K562 (cell line): ENCODE measurements at regions not wholly inside any gene's neighbourhood (a gene's known extent, or its start where the extent isn't known, plus 50 kb on each side); places are given as distances from the start of the nearest gene placed in this dataset.

Source experiments
- ATAC-seq: fragments of 200-7000 bp; cut with Tn5 transposase; 3 replicates; pipeline ENCODE4 v1.9.1; 2020; ENCODE audit warnings: moderate library complexity
- BruUV-seq: library from RNA; stranded (reverse); fragments of 400-500 nt; replicated peaks from 2 replicates; lab custom pipeline; 2021; lab: Mats Ljungman, UMichigan
- CTCF ChIA-PET: fragments of 300-600 bp; formaldehyde crosslinking; extraction: SDS; loops from one replicate; lab custom pipeline; 2021; ENCODE audit warnings: low intra/inter-chr PET ratio; lab: Yijun Ruan, JAX
- POLR2A ChIA-PET: fragments of 300-600, 350-650 bp; sonication (Branson Sonifier 250); formaldehyde crosslinking; extraction: SDS; loops from one replicate; lab custom pipeline; 2021; ENCODE audit warnings: antibody characterized with exemption, inconsistent platforms; lab: Yijun Ruan, JAX
- DNase-seq, 4 experiments: peaks; one replicate each; pipeline versions ENCODE4 v3.0.0 to v3.0.0-alpha.2; 2011 to 2018; ENCODE audit warnings: low spot score in 3 of 4, mixed read lengths in 3 of 4; ENCODE audit errors: extremely low read depth in 1 of 4
- FAIRE-seq: peaks from 2 replicates; lab custom pipeline; 2011; peaks lifted over from hg19 to GRCh38; lab: Jason Lieb, UNC
- H2AFZ ChIP-seq: 2 replicates; pipeline ENCODE4 v1.6.0; 2011; ENCODE audit warnings: low read depth, low read length, control low read depth, inconsistent platforms
- H3K27ac ChIP-seq: fragments of 200-600 bp; 3 replicates; pipeline ENCODE4 v1.8.0; 2011; ENCODE audit warnings: low read depth, mild to moderate bottlenecking, control low read depth, inconsistent platforms, low read length, moderate library complexity, mixed read lengths; ENCODE audit errors: extremely low read depth
- H3K27me3 ChIP-seq, 2 experiments: fragments of 300-600 bp in 1 of 2; 2 replicates in 1 of 2; 3 replicates in 1 of 2; pipeline versions ENCODE4 v1.6.0 to v1.8.0; 2011; ENCODE audit warnings: inconsistent platforms in 2 of 2, low read length in 2 of 2, mild to moderate bottlenecking in 1 of 2, mixed read lengths in 1 of 2, moderate library complexity in 1 of 2; ENCODE audit not compliant: control insufficient read depth in 2 of 2, insufficient read depth in 2 of 2
- H3K36me3 ChIP-seq: fragments of 300-600 bp; 3 replicates; pipeline ENCODE4 v1.8.0; 2011; ENCODE audit warnings: mild to moderate bottlenecking, low read length, inconsistent platforms; ENCODE audit not compliant: control insufficient read depth, insufficient read depth
- H3K4me1 ChIP-seq, 2 experiments: fragments of 200-600 bp in 1 of 2; replicated peaks in 1 of 2; 2 replicates in 1 of 2; 3 replicates in 1 of 2; pipeline versions ENCODE4 v1.5.1 to v1.8.0; 2011; ENCODE audit warnings: inconsistent platforms in 2 of 2, low read length in 2 of 2, mild to moderate bottlenecking in 1 of 2, mixed read lengths in 1 of 2, moderate library complexity in 1 of 2; ENCODE audit not compliant: control insufficient read depth in 2 of 2, insufficient read depth in 2 of 2
- H3K4me2 ChIP-seq: 2 replicates; pipeline ENCODE4 v1.6.1; 2011; ENCODE audit warnings: low read length, control low read depth, inconsistent platforms, mixed read lengths; ENCODE audit not compliant: insufficient read depth
- H3K4me3 ChIP-seq: fragments of 200-600 bp; sonication (generic), shearing (Covaris generic); 2 replicates; pipeline ENCODE4 v1.5.1; 2016; ENCODE audit warnings: control low read depth, inconsistent platforms
- H3K79me2 ChIP-seq: fragments of 200-600 bp; 3 replicates; pipeline ENCODE4 v1.8.0; 2011; ENCODE audit warnings: low read length, inconsistent platforms; ENCODE audit not compliant: control insufficient read depth, insufficient read depth
- H3K9ac ChIP-seq, 2 experiments: 2 replicates each; pipeline versions ENCODE4 v1.6.0 to v1.6.1; 2011; ENCODE audit warnings: low read depth in 2 of 2, low read length in 2 of 2, control low read depth in 1 of 2, inconsistent platforms in 1 of 2, mild to moderate bottlenecking in 1 of 2, mixed read lengths in 1 of 2; ENCODE audit not compliant: insufficient read depth in 1 of 2
- H3K9me1 ChIP-seq: one replicate; pipeline ENCODE4 v1.6.0; 2011; ENCODE audit warnings: inconsistent platforms, mild to moderate bottlenecking, low read length, moderate library complexity; ENCODE audit not compliant: control insufficient read depth, insufficient read depth
- H3K9me3 ChIP-seq: replicated peaks from 2 replicates; pipeline ENCODE4 v1.5.1; 2011; ENCODE audit warnings: low read depth, low read length, inconsistent platforms; ENCODE audit not compliant: control insufficient read depth, insufficient read depth
- H4K20me1 ChIP-seq: replicated peaks from 2 replicates; pipeline ENCODE4 v1.6.1; 2011; ENCODE audit warnings: low read length, inconsistent platforms, mixed read lengths; ENCODE audit not compliant: control insufficient read depth, insufficient read depth
- ATF1 ChIP-seq, 2 experiments: fragments of 450-650 bp in 1 of 2; IDR thresholded peaks; 2 replicates each; pipeline ENCODE4 v1.6.1; 2016; ENCODE audit warnings: missing compliant biosample characterization in 1 of 2, missing genetic modification characterization in 1 of 2
- DDX20 ChIP-seq: fragments of 450-650 bp; IDR thresholded peaks from 2 replicates; pipeline ENCODE4 v1.6.1; 2016; ENCODE audit warnings: missing genetic modification characterization, low read depth, mild to moderate bottlenecking, missing compliant biosample characterization, moderate library complexity
- ETS2 ChIP-seq: IDR thresholded peaks from 2 replicates; pipeline ENCODE4 v1.6.1; 2016; ENCODE audit warnings: borderline replicate concordance, missing genetic modification characterization, mild to moderate bottlenecking, moderate library complexity, missing compliant biosample characterization; ENCODE audit not compliant: poor library complexity, severe bottlenecking
- NEUROD1 ChIP-seq: fragments of 150-350 bp; IDR thresholded peaks from 2 replicates; pipeline ENCODE4 v1.6.1; 2014; ENCODE audit warnings: borderline replicate concordance, low read length, low read depth; ENCODE audit not compliant: partially characterized antibody
- PCBP2 ChIP-seq: fragments of 200-400 bp; formaldehyde crosslinking; IDR thresholded peaks from 2 replicates; pipeline ENCODE4 v1.6.1; 2018; ENCODE audit warnings: low read length, low read depth, mild to moderate bottlenecking, moderate library complexity; ENCODE audit not compliant: poor library complexity, severe bottlenecking
- RAD51 ChIP-seq: fragments of 450-650 bp; IDR thresholded peaks from 2 replicates; pipeline ENCODE4 v1.7.1; 2016; ENCODE audit warnings: low read depth, mild to moderate bottlenecking, borderline replicate concordance
- RCOR1 ChIP-seq, 2 experiments: IDR thresholded peaks; 2 replicates each; pipeline ENCODE4 v1.6.1; 2012; ENCODE audit warnings: low read depth in 2 of 2, low read length in 2 of 2, borderline replicate concordance in 1 of 2, improper control_type of control experiment in 1 of 2
- TCF15 ChIP-seq: fragments of 250-450 bp; sonication (Bioruptor Pico); IDR thresholded peaks from 2 replicates; pipeline ENCODE4 v1.8.0; 2022; ENCODE audit warnings: moderate library complexity, mild to moderate bottlenecking, inconsistent platforms
- ZBTB49 ChIP-seq: sonication (generic); formaldehyde crosslinking; IDR thresholded peaks from 2 replicates; pipeline ENCODE4 v1.8.0; 2022; ENCODE audit warnings: missing genetic modification reagents, mild to moderate bottlenecking, borderline replicate concordance
- ZNF511 ChIP-seq: sonication (generic); formaldehyde crosslinking; IDR thresholded peaks from 2 replicates; pipeline ENCODE4 v1.8.0; 2022; ENCODE audit warnings: mild to moderate bottlenecking, missing genetic modification reagents
- ZNF695 ChIP-seq: fragments of 450-650 bp; formaldehyde crosslinking; IDR thresholded peaks from 2 replicates; pipeline ENCODE4 v1.4.0; 2020; ENCODE audit warnings: mild to moderate bottlenecking, moderate library complexity
- ZNF696 ChIP-seq: fragments of 250-450 bp; sonication (Bioruptor Pico); conservative IDR thresholded peaks from 2 replicates; pipeline ENCODE4 v1.4.0; 2020; ENCODE audit warnings: mild to moderate bottlenecking, moderate library complexity
- WGBS: fragments of 100-300 bp; shearing (Covaris generic); methylation state at CpG from one replicate; pipeline ENCODE4 v1.1.6; 2016; ENCODE audit warnings: low coverage, mixed read lengths; ENCODE audit not compliant: insufficient coverage; ENCODE audit errors: missing lambda C conversion rate; 5-methylcytosine and 5-hydroxymethylcytosine counted together
- in situ Hi-C: fragments of 300-500 bp; cut with MboI; formaldehyde crosslinking; loops from 4 replicates; pipeline ENCODE4 v1.15.0; 2018; ENCODE audit warnings: inconsistent platforms, mixed read lengths
- intact Hi-C: fragments of 100-400 bp; cut with micrococcal nuclease; formaldehyde crosslinking; loops from 2 replicates; pipeline ENCODE4 v1.14.2; 2022

- H4K20me1 ChIP-seq, result no peaks in the 10 kb centered on the region
- TF ChIP-seq PCBP2, result no peak
- no peak for TF ChIP-seq NEUROD1
- no peak for TF ChIP-seq ZNF695 (CRISPR knock-in tag)
- no peak for TF ChIP-seq RAD51
- TF ChIP-seq ATF1 (CRISPR knock-in tag; IDR thresholded peaks at IDR 0.05), result no peak
- TF ChIP-seq ATF1 (tag; IDR thresholded peaks at IDR 0.05), result no peak
- TF ChIP-seq ZNF696 (CRISPR knock-in tag), result no peak
- no peak for TF ChIP-seq TCF15 (CRISPR knock-in tag)
- no peak for TF ChIP-seq ZNF511 (CRISPR knock-in tag)
- no peak for TF ChIP-seq RCOR1 (IDR thresholded peaks at IDR 0.05; ENCODE audit: borderline replicate concordance in 1 of 2, low read depth in 2 of 2, low read length in 2 of 2)
- TF ChIP-seq ETS2 (tag), result no peak
- no peak for TF ChIP-seq ZBTB49
- no peak for TF ChIP-seq DDX20 (tag)
- TF ChIP-seq, all 486 proteins: peak for 0
- BruUV-seq, result no TSS peak
- no peak overlapping the region for H3K27ac ChIP-seq
- no peak for ATAC-seq
- H2AFZ ChIP-seq, result no peak overlapping the region
- H3K4me2 ChIP-seq, result no peak overlapping the region
- no peak for FAIRE-seq
- no peak for DNase-seq
- H3K4me3 ChIP-seq, result no peak overlapping the region
- H3K36me3 ChIP-seq, result no peaks in the 10 kb centered on the region
- WGBS, result 2% methylated on average over 4 of the region's 4 CpGs
- CTCF ChIA-PET, result no interaction called here
- POLR2A ChIA-PET, result no interaction called here
- H3K9me1 ChIP-seq, result no peaks in the 10 kb centered on the region
- no peaks in the 10 kb centered on the region for H3K27me3 ChIP-seq
- intact Hi-C loops (no loop called here), in situ Hi-C loops (no loop called here)
- no peaks in the 10 kb centered on the region for H3K4me1 ChIP-seq
- no peaks in the 10 kb centered on the region for H3K9me3 ChIP-seq
- no peaks in the 10 kb centered on the region for H3K79me2 ChIP-seq
- no peak overlapping the region for H3K9ac ChIP-seq
These were observed 98.8 kb downstream of the DACT1 start for GRCh38 chr14:58736606-58737005.
